Adrenal gland (tissue), 9 donors: ENCODE measurements at regions not wholly inside any gene's neighbourhood (a gene's known extent, or its start where the extent isn't known, plus 50 kb on each side); places are given as distances from the start of the nearest gene placed in this dataset.

Experiments used
- DNase-seq, 7 donors: peaks; one replicate each; pipeline ENCODE4 v3.0.0-alpha.2; 2019 to 2020
- H3K27ac ChIP-seq, 5 donors: fragments of 200-600 bp; sonication (generic) in 4 of 5; 1 replicate in 3 of 5; 2 replicates in 2 of 5; pipeline versions ENCODE4 v1.5.1 to v1.8.0; 2016 to 2020; ENCODE audit warnings: mild to moderate bottlenecking in 1 of 5
- H3K27me3 ChIP-seq: fragments of 200-600 bp; 2 replicates; pipeline ENCODE4 v1.8.0; 2021
- H3K36me3 ChIP-seq, 2 donors: fragments of 200-600 bp; replicated peaks in 1 of 2; 1 replicate in 1 of 2; 2 replicates in 1 of 2; pipeline versions ENCODE4 v1.5.1 to v1.8.0; 2018 to 2022
- H3K4me1 ChIP-seq, 2 donors: fragments of 200-600 bp; replicated peaks in 1 of 2; 1 replicate in 1 of 2; 2 replicates in 1 of 2; pipeline versions ENCODE4 v1.5.1 to v1.8.0; 2018 to 2021
- H3K4me3 ChIP-seq, 4 donors: fragments of 200-600 bp; sonication (generic) in 3 of 4; one replicate each; pipeline ENCODE4 v1.5.1; 2016 to 2018
- H3K9me3 ChIP-seq, 3 donors: fragments of 200-600 bp; sonication (generic) in 1 of 3; replicated peaks in 1 of 3; 1 replicate in 2 of 3; 2 replicates in 1 of 3; pipeline versions ENCODE4 v1.5.1 to v1.8.0; 2016 to 2021
- POLR2A ChIP-seq, 2 donors: fragments of 450-650 bp; IDR thresholded peaks; one replicate each; pipeline ENCODE4 v1.6.1; 2017; ENCODE audit warnings: antibody characterized with exemption in 2 of 2, mild to moderate bottlenecking in 2 of 2, moderate library complexity in 1 of 2
- WGBS, 4 donors: extraction: QIAGEN DNeasy Blood & Tissue Kit in 2 of 4; methylation state at CpG; one replicate each; pipeline versions ENCODE4 v1.1.5 to v1.1.7; 2013 to 2017; 5-methylcytosine and 5-hydroxymethylcytosine counted together
- intact Hi-C, 2 donors: fragments of 100-400 bp; cut with DNase I; formaldehyde crosslinking; loops; one replicate each; pipeline versions ENCODE4 v1.14.1 to v1.15.0; 2022 to 2023
- TF ChIP-seq, protein P1 (sequence below), 6 experiments: fragments of 450-650 bp in 4 of 6; fragments of 200-600 bp in 2 of 6; sonication (generic) in 1 of 6; IDR thresholded peaks; 1 replicate in 5 of 6; 2 replicates in 1 of 6; pipeline versions ENCODE4 v1.5.1 to v1.8.0; 2016 to 2021; ENCODE audit warnings: antibody characterized with exemption in 6 of 6, mild to moderate bottlenecking in 2 of 6, moderate library complexity in 1 of 6
- donor health status: healthy with polysubstance abuse.
- donor health status: Bipolar disorder and iron deficiency.
- donor health status: DM: yes; HTN: yes; CAD: no.
- donor health status: DM: no; HTN: no; CAD: no.
- donor health status: DM: no; HTN: no; CAD: no.

GRCh38 chrX:113770071-113770470, 813.8 kb upstream of the HTR2C start:
- no peak overlapping the region for H3K27ac ChIP-seq
- intact Hi-C loops, result no loop called here
- no peak overlapping the region for H3K4me3 ChIP-seq
- DNase-seq, result no peak
- no peaks in the 10 kb centered on the region for H3K9me3 ChIP-seq
- no peak for TF ChIP-seq POLR2A (IDR thresholded peaks at IDR 0.05)
- TF ChIP-seq, protein P1, sequence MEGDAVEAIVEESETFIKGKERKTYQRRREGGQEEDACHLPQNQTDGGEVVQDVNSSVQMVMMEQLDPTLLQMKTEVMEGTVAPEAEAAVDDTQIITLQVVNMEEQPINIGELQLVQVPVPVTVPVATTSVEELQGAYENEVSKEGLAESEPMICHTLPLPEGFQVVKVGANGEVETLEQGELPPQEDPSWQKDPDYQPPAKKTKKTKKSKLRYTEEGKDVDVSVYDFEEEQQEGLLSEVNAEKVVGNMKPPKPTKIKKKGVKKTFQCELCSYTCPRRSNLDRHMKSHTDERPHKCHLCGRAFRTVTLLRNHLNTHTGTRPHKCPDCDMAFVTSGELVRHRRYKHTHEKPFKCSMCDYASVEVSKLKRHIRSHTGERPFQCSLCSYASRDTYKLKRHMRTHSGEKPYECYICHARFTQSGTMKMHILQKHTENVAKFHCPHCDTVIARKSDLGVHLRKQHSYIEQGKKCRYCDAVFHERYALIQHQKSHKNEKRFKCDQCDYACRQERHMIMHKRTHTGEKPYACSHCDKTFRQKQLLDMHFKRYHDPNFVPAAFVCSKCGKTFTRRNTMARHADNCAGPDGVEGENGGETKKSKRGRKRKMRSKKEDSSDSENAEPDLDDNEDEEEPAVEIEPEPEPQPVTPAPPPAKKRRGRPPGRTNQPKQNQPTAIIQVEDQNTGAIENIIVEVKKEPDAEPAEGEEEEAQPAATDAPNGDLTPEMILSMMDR (IDR thresholded peaks at IDR 0.05), result no peak
- 43 to 53% (median 48%) methylated on average over 4 of the region's 4 CpGs for WGBS, 4 donors
- peaks cover 12% of the 10 kb centered on the region for H3K27me3 ChIP-seq
- H3K4me1 ChIP-seq, result no peaks in the 10 kb centered on the region
- no peaks in the 10 kb centered on the region for H3K36me3 ChIP-seq

DNA sequence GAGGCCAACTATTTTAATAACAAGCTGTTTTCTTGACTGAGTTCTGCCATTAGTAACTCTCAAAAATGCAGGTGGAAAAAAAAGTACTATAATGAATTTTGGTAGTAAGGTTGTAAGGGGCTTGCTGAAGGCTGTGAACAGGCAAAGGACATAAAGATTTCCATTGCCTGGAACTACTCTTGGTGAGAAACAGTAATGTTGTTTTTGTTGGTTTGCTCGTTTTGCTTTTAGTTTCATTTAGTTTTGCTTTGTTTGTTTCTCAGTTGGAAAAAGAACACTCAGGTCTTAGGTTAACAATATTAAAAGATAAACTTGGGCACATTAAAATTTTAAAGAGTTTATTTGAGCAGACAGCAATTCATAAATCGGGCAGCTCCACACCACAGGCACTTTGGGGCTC, 824.5 kb upstream of the HTR2C start:
- H3K36me3 ChIP-seq, result no peaks in the 10 kb centered on the region
- intact Hi-C loops, result no loop called here
- no peaks in the 10 kb centered on the region for H3K9me3 ChIP-seq
- DNase-seq, result no peak
- H3K4me3 ChIP-seq, result no peak overlapping the region
- H3K27me3 ChIP-seq, result no peaks in the 10 kb centered on the region
- no peaks in the 10 kb centered on the region for H3K4me1 ChIP-seq
- TF ChIP-seq, protein P1 (IDR thresholded peaks at IDR 0.05), result no peak
- TF ChIP-seq POLR2A (IDR thresholded peaks at IDR 0.05), result no peak
- no peak overlapping the region for H3K27ac ChIP-seq
- WGBS, 4 donors, result 43 to 63% (median 61%) methylated on average over 2 of the region's 2 CpGs

DNA sequence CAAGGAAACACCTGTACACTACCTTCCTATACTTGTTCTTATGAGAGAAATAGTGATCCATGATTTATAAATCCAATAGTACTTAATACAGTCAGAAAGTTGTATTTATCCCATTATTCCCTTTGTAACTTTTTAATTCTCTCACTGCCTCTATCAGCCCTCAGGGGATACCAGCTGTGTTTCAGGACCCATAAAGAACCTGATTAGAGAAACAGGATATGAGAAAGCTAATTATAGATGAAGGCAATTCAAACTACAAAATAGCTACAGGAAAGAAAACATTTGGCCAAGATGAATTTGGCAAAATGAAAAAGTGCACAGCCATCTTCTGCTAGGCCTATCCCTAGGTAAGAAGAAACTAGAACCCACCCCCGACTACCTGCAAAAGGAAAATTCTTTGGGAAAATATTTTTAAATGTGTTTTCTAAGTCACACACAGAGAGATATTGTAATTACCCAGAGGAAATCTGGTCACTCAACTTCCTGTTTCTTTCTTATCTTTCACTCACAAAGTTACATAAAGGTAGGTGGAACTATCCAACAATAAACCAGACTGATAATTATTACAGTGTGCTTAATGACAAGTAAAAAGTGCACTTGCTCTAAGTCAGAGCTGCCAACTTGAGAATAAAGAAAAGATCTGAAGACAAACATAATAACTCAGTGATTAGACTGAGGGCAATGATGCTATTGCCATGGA, 836.5 kb upstream of the HTR2C start:
- intact Hi-C loops, result no loop called here
- Histone ChIP-seq H3K27ac (no peak overlapping the region), H3K4me3 (no peak overlapping the region), H3K36me3 (no peaks in the 10 kb centered on the region), H3K9me3 (no peaks in the 10 kb centered on the region), H3K4me1 (no peaks in the 10 kb centered on the region), H3K27me3 (peaks cover 5% of the 10 kb centered on the region)
- no peak for DNase-seq
- WGBS, 4 donors, result 56 to 75% (median 61%) methylated on average over 1 of the region's 1 CpG
- TF ChIP-seq, protein P1 (IDR thresholded peaks at IDR 0.05), result no peak
- TF ChIP-seq POLR2A (IDR thresholded peaks at IDR 0.05), result no peak

- Histone ChIP-seq H3K9me3 (no peaks in the 10 kb centered on the region), H3K27ac (no peak overlapping the region), H3K27me3 (no peaks in the 10 kb centered on the region), H3K4me3 (no peak overlapping the region), H3K4me1 (no peaks in the 10 kb centered on the region), H3K36me3 (no peaks in the 10 kb centered on the region)
- WGBS, 4 donors, result 52 to 86% (median 72%) methylated on average over 1 of the region's 1 CpG
- no peak for DNase-seq
- no peak for TF ChIP-seq POLR2A (IDR thresholded peaks at IDR 0.05)
- TF ChIP-seq, protein P1 (IDR thresholded peaks at IDR 0.05), result no peak
- intact Hi-C loops, result no loop called here
Measured at GRCh38 chrX:113743069-113743468, 840.8 kb upstream of the HTR2C start.
